ENCODE measurements at regions not wholly inside any gene's neighbourhood (a gene's known extent, or its start where the extent isn't known, plus 50 kb on each side); places are given as distances from the start of the nearest gene placed in this dataset.

- DNase-seq: no peak
- H3K36me3 ChIP-seq: no peaks in the 10 kb centered on the region
- no peaks in the 10 kb centered on the region for H3K4me1 ChIP-seq
- H3K27ac ChIP-seq: no peak overlapping the region
- no peaks in the 10 kb centered on the region for H3K27me3 ChIP-seq
- H3K9me3 ChIP-seq: no peaks in the 10 kb centered on the region
- H3K4me3 ChIP-seq: no peak overlapping the region
- intact Hi-C loops (cut with DNase I): no loop called here
- WGBS, 2 donors: 70 to 75% methylated on average over 1 of the region's 1 CpG
- TF ChIP-seq POLR2A (IDR thresholded peaks at IDR 0.05): no peak
- TF ChIP-seq, protein P1, sequence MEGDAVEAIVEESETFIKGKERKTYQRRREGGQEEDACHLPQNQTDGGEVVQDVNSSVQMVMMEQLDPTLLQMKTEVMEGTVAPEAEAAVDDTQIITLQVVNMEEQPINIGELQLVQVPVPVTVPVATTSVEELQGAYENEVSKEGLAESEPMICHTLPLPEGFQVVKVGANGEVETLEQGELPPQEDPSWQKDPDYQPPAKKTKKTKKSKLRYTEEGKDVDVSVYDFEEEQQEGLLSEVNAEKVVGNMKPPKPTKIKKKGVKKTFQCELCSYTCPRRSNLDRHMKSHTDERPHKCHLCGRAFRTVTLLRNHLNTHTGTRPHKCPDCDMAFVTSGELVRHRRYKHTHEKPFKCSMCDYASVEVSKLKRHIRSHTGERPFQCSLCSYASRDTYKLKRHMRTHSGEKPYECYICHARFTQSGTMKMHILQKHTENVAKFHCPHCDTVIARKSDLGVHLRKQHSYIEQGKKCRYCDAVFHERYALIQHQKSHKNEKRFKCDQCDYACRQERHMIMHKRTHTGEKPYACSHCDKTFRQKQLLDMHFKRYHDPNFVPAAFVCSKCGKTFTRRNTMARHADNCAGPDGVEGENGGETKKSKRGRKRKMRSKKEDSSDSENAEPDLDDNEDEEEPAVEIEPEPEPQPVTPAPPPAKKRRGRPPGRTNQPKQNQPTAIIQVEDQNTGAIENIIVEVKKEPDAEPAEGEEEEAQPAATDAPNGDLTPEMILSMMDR (IDR thresholded peaks at IDR 0.05): no peak
Measured at GRCh38 chr5:153153086-153153485, 337.4 kb upstream of the GRIA1 start.

GRCh38 chr5:153157156-153157555 lies 333.3 kb upstream of the GRIA1 start:
- H3K4me1 ChIP-seq: no peaks in the 10 kb centered on the region
- no peaks in the 10 kb centered on the region for H3K27me3 ChIP-seq
- H3K36me3 ChIP-seq: no peaks in the 10 kb centered on the region
- H3K27ac ChIP-seq: no peak overlapping the region
- no peak for DNase-seq
- H3K9me3 ChIP-seq: no peaks in the 10 kb centered on the region
- intact Hi-C loops (cut with DNase I): no loop called here
- 23 to 26% methylated on average over 1 of the region's 1 CpG for WGBS, 2 donors
- no peak overlapping the region for H3K4me3 ChIP-seq
- TF ChIP-seq POLR2A (IDR thresholded peaks at IDR 0.05): no peak
- TF ChIP-seq, protein P1 (IDR thresholded peaks at IDR 0.05): no peak

- 36 to 45% methylated on average over 1 of the region's 1 CpG for WGBS, 2 donors
- no peak for DNase-seq
Measured at GRCh38 chr5:153158608-153159007, 331.9 kb upstream of the GRIA1 start.

GRCh38 chr5:153159616-153160015 lies 330.9 kb upstream of the GRIA1 start:
- no peaks in the 10 kb centered on the region for H3K27me3 ChIP-seq
- no peaks in the 10 kb centered on the region for H3K36me3 ChIP-seq
- TF ChIP-seq, protein P1 (IDR thresholded peaks at IDR 0.05): no peak
- no peak for TF ChIP-seq POLR2A (IDR thresholded peaks at IDR 0.05)
- DNase-seq: no peak
- H3K9me3 ChIP-seq: no peaks in the 10 kb centered on the region
- WGBS, 2 donors: 20 to 30% methylated on average over 3 of the region's 3 CpGs
- no peak overlapping the region for H3K27ac ChIP-seq
- H3K4me3 ChIP-seq: no peak overlapping the region
- intact Hi-C loops (cut with DNase I): no loop called here
- no peaks in the 10 kb centered on the region for H3K4me1 ChIP-seq

More at GRCh38 chr5:153158608-153159007, 331.9 kb upstream of the GRIA1 start:
- no peaks in the 10 kb centered on the region for H3K36me3 ChIP-seq
- no peak overlapping the region for H3K27ac ChIP-seq
- H3K4me1 ChIP-seq: no peaks in the 10 kb centered on the region
- intact Hi-C loops (cut with DNase I): no loop called here
- no peak for TF ChIP-seq POLR2A (IDR thresholded peaks at IDR 0.05)
- TF ChIP-seq, protein P1 (IDR thresholded peaks at IDR 0.05): no peak
- no peaks in the 10 kb centered on the region for H3K9me3 ChIP-seq
- no peaks in the 10 kb centered on the region for H3K27me3 ChIP-seq
- no peak overlapping the region for H3K4me3 ChIP-seq

DNA sequence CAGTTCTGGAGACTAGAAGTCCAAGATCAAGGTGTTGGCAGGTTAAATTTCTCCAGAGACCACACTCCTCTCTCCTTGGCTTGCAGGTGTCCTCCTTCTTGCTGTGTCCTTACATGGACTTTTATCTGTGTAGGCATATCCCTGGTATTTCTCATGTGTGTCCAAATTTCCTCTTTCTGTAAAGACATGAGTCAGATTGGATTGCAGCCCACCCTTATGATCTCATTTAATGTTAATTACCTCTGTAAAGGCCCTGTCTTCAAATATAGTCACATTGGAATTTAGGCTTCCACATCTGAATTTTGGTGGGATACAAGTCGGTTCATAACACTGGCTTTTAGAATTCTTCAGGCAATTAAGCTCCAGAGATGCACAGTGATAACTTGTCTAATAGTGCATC lies 322.2 kb upstream of the GRIA1 start:
- TF ChIP-seq POLR2A (IDR thresholded peaks at IDR 0.05): no peak
- TF ChIP-seq, protein P1 (IDR thresholded peaks at IDR 0.05): no peak
- no peak overlapping the region for H3K4me3 ChIP-seq
- DNase-seq: no peak
- 68 to 75% methylated on average over 1 of the region's 1 CpG for whole genome bisulfite sequencing, 2 donors
- no peak overlapping the region for H3K27ac ChIP-seq
- no peaks in the 10 kb centered on the region for H3K4me1 ChIP-seq
- H3K36me3 ChIP-seq: no peaks in the 10 kb centered on the region
- H3K27me3 ChIP-seq: no peaks in the 10 kb centered on the region
- no peaks in the 10 kb centered on the region for H3K9me3 ChIP-seq
- intact Hi-C loops (cut with DNase I): no loop called here
